ENCODE measurements at regions not wholly inside any gene's neighbourhood (a gene's known extent, or its start where the extent isn't known, plus 50 kb on each side); places are given as distances from the start of the nearest gene placed in this dataset.

DNA sequence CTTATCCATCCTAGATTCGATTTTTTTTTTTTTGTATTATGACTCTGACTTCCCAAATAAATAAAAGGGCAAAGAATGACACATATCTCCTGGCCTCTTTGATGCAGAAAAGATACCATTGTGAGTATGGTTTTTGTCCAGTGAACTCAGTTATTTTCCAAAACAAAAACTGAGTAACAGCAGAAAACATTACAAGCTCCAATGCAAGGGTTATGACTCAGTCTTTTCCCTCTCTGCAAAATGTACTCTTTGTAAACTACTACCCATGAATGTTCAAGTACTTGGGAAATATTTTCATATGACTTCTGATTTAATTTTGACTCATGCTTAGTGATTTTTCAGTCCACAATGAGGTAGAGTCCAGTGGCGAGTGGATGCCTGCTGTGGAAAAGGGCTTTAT, 355.3 kb downstream of the RNF144B start:
- Histone ChIP-seq H3K9ac (no peak overlapping the region), H3K9me2 (no peaks in the 10 kb centered on the region), H4K20me1 (ENCODE audit: insufficient read depth) (no peaks in the 10 kb centered on the region), H2AFZ (ENCODE audit: low read depth) (no peak overlapping the region), H3K4me3 (ENCODE audit: low read depth in 2 of 2, low read length in 1 of 2) (no peak overlapping the region), H3K36me3 (replicated peaks in 1 of 2; ENCODE audit: control insufficient read depth in 1 of 2, insufficient read depth in 2 of 2, low read length in 1 of 2) (no peaks in the 10 kb centered on the region), H3K27ac (ENCODE audit: low read depth in 2 of 2, low read length in 1 of 2) (no peak overlapping the region), H3K9me3 (no peaks in the 10 kb centered on the region), H3K4me1 (ENCODE audit: control insufficient read depth in 1 of 2, insufficient read depth in 2 of 2, low read depth in 1 of 2, low read length in 1 of 2) (no peaks in the 10 kb centered on the region), H3K27me3 (ENCODE audit: insufficient read depth) (no peaks in the 10 kb centered on the region), H3F3A (replicated peaks; ENCODE audit: insufficient read depth) (no peaks in the 10 kb centered on the region), H3K4me2 (no peak overlapping the region), H3K79me2 (ENCODE audit: insufficient read depth) (no peaks in the 10 kb centered on the region)
- POLR2A ChIA-PET = no interaction called here
- CTCF ChIA-PET = interaction anchor here (1.2 kb wide), 1 partner anchor 11 kb away, joined by 3 read pairs; no protein-coding TSS in a partner anchor
- no peak for DNase-seq
- TF ChIP-seq, protein P1, sequence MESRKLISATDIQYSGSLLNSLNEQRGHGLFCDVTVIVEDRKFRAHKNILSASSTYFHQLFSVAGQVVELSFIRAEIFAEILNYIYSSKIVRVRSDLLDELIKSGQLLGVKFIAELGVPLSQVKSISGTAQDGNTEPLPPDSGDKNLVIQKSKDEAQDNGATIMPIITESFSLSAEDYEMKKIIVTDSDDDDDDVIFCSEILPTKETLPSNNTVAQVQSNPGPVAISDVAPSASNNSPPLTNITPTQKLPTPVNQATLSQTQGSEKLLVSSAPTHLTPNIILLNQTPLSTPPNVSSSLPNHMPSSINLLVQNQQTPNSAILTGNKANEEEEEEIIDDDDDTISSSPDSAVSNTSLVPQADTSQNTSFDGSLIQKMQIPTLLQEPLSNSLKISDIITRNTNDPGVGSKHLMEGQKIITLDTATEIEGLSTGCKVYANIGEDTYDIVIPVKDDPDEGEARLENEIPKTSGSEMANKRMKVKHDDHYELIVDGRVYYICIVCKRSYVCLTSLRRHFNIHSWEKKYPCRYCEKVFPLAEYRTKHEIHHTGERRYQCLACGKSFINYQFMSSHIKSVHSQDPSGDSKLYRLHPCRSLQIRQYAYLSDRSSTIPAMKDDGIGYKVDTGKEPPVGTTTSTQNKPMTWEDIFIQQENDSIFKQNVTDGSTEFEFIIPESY (IDR thresholded peaks at IDR 0.05; ENCODE audit: borderline replicate concordance, low read depth) = no peak
- no peak for TF ChIP-seq RXRA (IDR thresholded peaks at IDR 0.05; ENCODE audit: borderline replicate concordance, low read depth)
- 22% methylated on average over 2 of the region's 2 CpGs for WGBS (ENCODE audit: low lambda C conversion rate)

GRCh38 chr6:18746727-18747126, 359.6 kb downstream of the RNF144B start:
- POLR2A ChIA-PET = no interaction called here
- no peaks in the 10 kb centered on the region for H3K36me3 ChIP-seq (replicated peaks in 1 of 2; ENCODE audit: control insufficient read depth in 1 of 2, insufficient read depth in 2 of 2, low read length in 1 of 2)
- H3K9me3 ChIP-seq = no peaks in the 10 kb centered on the region
- no peaks in the 10 kb centered on the region for H3K27me3 ChIP-seq (ENCODE audit: insufficient read depth)
- TF ChIP-seq TEAD4 (IDR thresholded peaks at IDR 0.05; ENCODE audit: borderline replicate concordance, insufficient read depth) (no peak), ELF1 (IDR thresholded peaks at IDR 0.05) (no peak), FOSL2 (IDR thresholded peaks at IDR 0.05; ENCODE audit: borderline replicate concordance, low read depth) (no peak), EZH2phosphoT487 (IDR thresholded peaks at IDR 0.05; ENCODE audit: borderline replicate concordance, low read depth) (no peak), TAF1 (IDR thresholded peaks at IDR 0.05; ENCODE audit: borderline replicate concordance, low read depth, low read length) (no peak), POLR2AphosphoS5 (IDR thresholded peaks at IDR 0.05; ENCODE audit: low read depth, low read length) (no peak), FOXJ3 (CRISPR knock-in tag; IDR thresholded peaks at IDR 0.05) (no peak), GABPA (IDR thresholded peaks at IDR 0.05; ENCODE audit: low read depth) (no peak), EP300 (IDR thresholded peaks at IDR 0.05; ENCODE audit: borderline replicate concordance in 1 of 2, low read depth in 1 of 2, low read length in 1 of 2) (no peak)
- TF ChIP-seq, protein P2, sequence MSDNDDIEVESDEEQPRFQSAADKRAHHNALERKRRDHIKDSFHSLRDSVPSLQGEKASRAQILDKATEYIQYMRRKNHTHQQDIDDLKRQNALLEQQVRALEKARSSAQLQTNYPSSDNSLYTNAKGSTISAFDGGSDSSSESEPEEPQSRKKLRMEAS (IDR thresholded peaks at IDR 0.05; ENCODE audit: low read depth) = no peak
- DNase-seq = no peak
- 46% methylated on average over 4 of the region's 4 CpGs for WGBS (ENCODE audit: low lambda C conversion rate)
- no peaks in the 10 kb centered on the region for H3K9me2 ChIP-seq
- no peak overlapping the region for H3K4me2 ChIP-seq
- no peaks in the 10 kb centered on the region for H3F3A ChIP-seq (replicated peaks; ENCODE audit: insufficient read depth)
- no peak overlapping the region for H3K4me3 ChIP-seq (ENCODE audit: low read depth in 2 of 2, low read length in 1 of 2)
- no peak overlapping the region for H3K9ac ChIP-seq
- CTCF ChIA-PET = interaction anchor here (0.9 to 1.0 kb wide), 2 partner anchors 17 to 1310 kb away, joined by 3 to 5 read pairs; no protein-coding TSS in a partner anchor
- no peak overlapping the region for H2AFZ ChIP-seq (ENCODE audit: low read depth)
- no peak overlapping the region for H3K27ac ChIP-seq (ENCODE audit: low read depth in 2 of 2, low read length in 1 of 2)
- no peaks in the 10 kb centered on the region for H4K20me1 ChIP-seq (ENCODE audit: insufficient read depth)
- H3K4me1 ChIP-seq (ENCODE audit: control insufficient read depth in 1 of 2, insufficient read depth in 2 of 2, low read depth in 1 of 2, low read length in 1 of 2) = no peaks in the 10 kb centered on the region; a peak in 1 of 4 replicates
- no peaks in the 10 kb centered on the region for H3K79me2 ChIP-seq (ENCODE audit: insufficient read depth)
